CD14-positive monocyte (primary cell): ENCODE measurements at regions not wholly inside any gene's neighbourhood (a gene's known extent, or its start where the extent isn't known, plus 50 kb on each side); places are given as distances from the start of the nearest gene placed in this dataset.

Experiments used
- DNase-seq, 3 donors: peaks; one replicate each; pipeline ENCODE4 v3.0.0-alpha.2; 2011 to 2022
- H2AFZ ChIP-seq: 2 replicates; pipeline ENCODE4 v1.6.0; 2012; ENCODE audit warnings: mild to moderate bottlenecking, low read depth, low read length, inconsistent platforms; ENCODE audit not compliant: insufficient read depth, poor library complexity, severe bottlenecking
- H3K27ac ChIP-seq, 2 donors: 1 replicate in 1 of 2; 2 replicates in 1 of 2; pipeline ENCODE4 v1.5.1; 2012 to 2013; ENCODE audit warnings: low read length in 2 of 2, control low read depth in 1 of 2, inconsistent platforms in 1 of 2, low read depth in 1 of 2, mild to moderate bottlenecking in 1 of 2
- H3K27me3 ChIP-seq, 2 donors: one replicate each; pipeline versions ENCODE4 v1.6.0 to v1.6.1; 2011 to 2013; ENCODE audit warnings: low read length in 2 of 2; ENCODE audit not compliant: control insufficient read depth in 2 of 2, insufficient read depth in 2 of 2
- H3K36me3 ChIP-seq, 2 donors: replicated peaks in 1 of 2; 1 replicate in 1 of 2; 2 replicates in 1 of 2; pipeline versions ENCODE4 v1.5.1 to v1.6.1; 2012 to 2013; ENCODE audit warnings: low read length in 2 of 2, control low read depth in 1 of 2, inconsistent platforms in 1 of 2, mild to moderate bottlenecking in 1 of 2; ENCODE audit not compliant: insufficient read depth in 2 of 2, control insufficient read depth in 1 of 2
- H3K4me1 ChIP-seq, 2 donors: 1 replicate in 1 of 2; 2 replicates in 1 of 2; pipeline versions ENCODE4 v1.5.1 to v1.6.1; 2012 to 2013; ENCODE audit warnings: low read length in 2 of 2, control low read depth in 1 of 2, inconsistent platforms in 1 of 2, mild to moderate bottlenecking in 1 of 2, moderate library complexity in 1 of 2; ENCODE audit not compliant: insufficient read depth in 2 of 2, control insufficient read depth in 1 of 2
- H3K4me2 ChIP-seq: replicated peaks from 2 replicates; pipeline ENCODE3; 2012; ENCODE audit warnings: low read length, moderate library complexity, mild to moderate bottlenecking; ENCODE audit not compliant: poor library complexity, severe bottlenecking; ENCODE audit errors: extremely low read depth
- H3K4me3 ChIP-seq, 3 experiments: fragments of 200-600 bp in 1 of 3; sonication (generic) in 1 of 3; replicated peaks in 1 of 3; 1 replicate in 2 of 3; 2 replicates in 1 of 3; pipeline ENCODE4 v1.5.1; 2011 to 2013; ENCODE audit warnings: low read length in 3 of 3, mild to moderate bottlenecking in 3 of 3, control low read depth in 2 of 3, low read depth in 2 of 3, inconsistent platforms in 1 of 3, moderate library complexity in 1 of 3
- H3K79me2 ChIP-seq: 2 replicates; pipeline ENCODE4 v1.6.0; 2012; ENCODE audit warnings: mild to moderate bottlenecking, control low read depth, inconsistent platforms, low read length, moderate library complexity; ENCODE audit not compliant: insufficient read depth
- H3K9ac ChIP-seq: 2 replicates; pipeline ENCODE4 v1.6.0; 2017; ENCODE audit warnings: low read length, mild to moderate bottlenecking; ENCODE audit not compliant: insufficient read depth, poor library complexity, severe bottlenecking
- H3K9me3 ChIP-seq, 2 donors: replicated peaks in 1 of 2; 1 replicate in 1 of 2; 2 replicates in 1 of 2; pipeline versions ENCODE4 v1.5.1 to v1.6.1; 2012 to 2013; ENCODE audit warnings: low read length in 2 of 2, control low read depth in 1 of 2; ENCODE audit not compliant: control insufficient read depth in 1 of 2, insufficient read depth in 1 of 2
- H4K20me1 ChIP-seq: 2 replicates; pipeline ENCODE4 v1.6.0; 2012; ENCODE audit warnings: mild to moderate bottlenecking, low read length, control low read depth, moderate library complexity; ENCODE audit not compliant: insufficient read depth
- H3K27ac Mint-ChIP-seq, 7 donors: one replicate each; pipeline ENCODE4 v1.8.0; 2020; ENCODE audit warnings: mild to moderate bottlenecking in 7 of 7, mixed read lengths in 7 of 7, moderate library complexity in 6 of 7, inconsistent platforms in 2 of 7
- H3K27me3 Mint-ChIP-seq, 3 donors: one replicate each; pipeline ENCODE4 v1.8.0; 2021 to 2022; ENCODE audit warnings: low read depth in 3 of 3, mild to moderate bottlenecking in 3 of 3, mixed read lengths in 3 of 3, moderate library complexity in 3 of 3, inconsistent platforms in 1 of 3
- H3K36me3 Mint-ChIP-seq, 2 donors: one replicate each; pipeline ENCODE4 v1.8.0; 2020; ENCODE audit warnings: mixed read lengths in 2 of 2, inconsistent platforms in 1 of 2, mild to moderate bottlenecking in 1 of 2
- H3K4me1 Mint-ChIP-seq: one replicate; pipeline ENCODE4 v1.8.0; 2020; ENCODE audit warnings: mild to moderate bottlenecking, mixed read lengths
- H3K4me3 Mint-ChIP-seq, 2 donors: one replicate each; pipeline ENCODE4 v1.8.0; 2020; ENCODE audit warnings: mild to moderate bottlenecking in 2 of 2, mixed read lengths in 2 of 2, moderate library complexity in 1 of 2
- H3K9me3 Mint-ChIP-seq, 7 donors: one replicate each; pipeline ENCODE4 v1.8.0; 2020 to 2022; ENCODE audit warnings: mixed read lengths in 7 of 7, mild to moderate bottlenecking in 6 of 7, moderate library complexity in 6 of 7, inconsistent platforms in 2 of 7
- WGBS: methylation state at CpG from one replicate; pipeline ENCODE4 v1.1.5; 2013; ENCODE audit warnings: missing lambda C conversion rate; ENCODE audit not compliant: insufficient coverage; 5-methylcytosine and 5-hydroxymethylcytosine counted together
- intact Hi-C, 2 donors: fragments of 100-400 bp; cut with micrococcal nuclease; formaldehyde crosslinking; loops; one replicate each; pipeline versions ENCODE4 v1.15.0 to v1.15.1; 2023
- TF ChIP-seq, protein P1 (sequence below): fragments of 200-600 bp; IDR thresholded peaks from one replicate; pipeline ENCODE4 v1.8.0; 2022; ENCODE audit warnings: antibody characterized with exemption, mild to moderate bottlenecking

DNA sequence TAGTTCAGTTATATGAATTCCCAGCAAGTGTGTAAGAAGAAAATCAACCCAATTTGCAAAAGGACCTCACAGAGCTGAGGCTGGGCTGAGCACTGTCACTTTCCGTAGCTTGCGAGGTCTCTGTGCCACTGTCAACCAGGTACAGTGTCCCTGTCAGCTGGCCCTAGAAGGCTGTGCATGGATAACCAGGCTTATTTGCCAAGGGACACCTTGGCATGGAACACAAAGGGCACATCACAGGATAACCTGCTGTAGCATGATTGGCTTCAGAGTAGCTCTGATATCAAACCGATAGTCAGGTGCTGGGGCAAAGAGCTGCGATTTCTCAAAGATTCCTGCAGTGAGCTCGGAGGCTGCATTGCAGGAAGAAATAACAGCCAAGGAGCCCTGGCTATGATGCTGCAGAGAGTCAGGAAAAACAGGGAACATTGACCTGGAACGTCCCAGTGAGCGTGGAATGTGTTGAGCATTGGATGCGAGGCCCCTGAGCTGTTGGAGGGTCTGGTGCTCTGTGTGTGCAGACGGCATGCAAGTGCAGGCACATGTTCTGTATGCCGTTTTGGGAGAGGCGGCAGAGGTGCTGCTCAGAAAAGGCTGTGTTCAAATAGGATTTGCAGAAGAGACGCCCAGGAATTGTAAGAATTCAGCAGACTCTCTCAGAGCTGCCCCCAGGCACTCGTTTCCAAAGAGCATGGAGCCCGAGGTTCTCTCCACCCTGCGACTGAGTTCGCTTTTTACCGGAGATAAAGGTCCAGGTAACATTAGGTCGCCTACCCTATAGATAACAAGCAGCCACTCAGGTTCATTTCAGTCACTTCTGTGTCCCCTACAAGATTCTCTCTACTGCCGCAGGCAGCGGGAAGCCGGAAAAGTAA lies 213.5 kb upstream of the IRS2 start:
- Histone ChIP-seq H3K4me3 (no peak overlapping the region), H3K4me1 (no peaks in the 10 kb centered on the region), H2AFZ (no peak overlapping the region), H3K27me3 (no peaks in the 10 kb centered on the region), H3K27ac (no peak overlapping the region), H3K9ac (no peak overlapping the region), H3K9me3 (no peaks in the 10 kb centered on the region), H3K79me2 (no peaks in the 10 kb centered on the region), H3K4me2 (no peak overlapping the region), H3K36me3 (no peaks in the 10 kb centered on the region), H4K20me1 (no peaks in the 10 kb centered on the region)
- WGBS: 85% methylated on average over 18 of the region's 21 CpGs
- TF ChIP-seq, protein P1, sequence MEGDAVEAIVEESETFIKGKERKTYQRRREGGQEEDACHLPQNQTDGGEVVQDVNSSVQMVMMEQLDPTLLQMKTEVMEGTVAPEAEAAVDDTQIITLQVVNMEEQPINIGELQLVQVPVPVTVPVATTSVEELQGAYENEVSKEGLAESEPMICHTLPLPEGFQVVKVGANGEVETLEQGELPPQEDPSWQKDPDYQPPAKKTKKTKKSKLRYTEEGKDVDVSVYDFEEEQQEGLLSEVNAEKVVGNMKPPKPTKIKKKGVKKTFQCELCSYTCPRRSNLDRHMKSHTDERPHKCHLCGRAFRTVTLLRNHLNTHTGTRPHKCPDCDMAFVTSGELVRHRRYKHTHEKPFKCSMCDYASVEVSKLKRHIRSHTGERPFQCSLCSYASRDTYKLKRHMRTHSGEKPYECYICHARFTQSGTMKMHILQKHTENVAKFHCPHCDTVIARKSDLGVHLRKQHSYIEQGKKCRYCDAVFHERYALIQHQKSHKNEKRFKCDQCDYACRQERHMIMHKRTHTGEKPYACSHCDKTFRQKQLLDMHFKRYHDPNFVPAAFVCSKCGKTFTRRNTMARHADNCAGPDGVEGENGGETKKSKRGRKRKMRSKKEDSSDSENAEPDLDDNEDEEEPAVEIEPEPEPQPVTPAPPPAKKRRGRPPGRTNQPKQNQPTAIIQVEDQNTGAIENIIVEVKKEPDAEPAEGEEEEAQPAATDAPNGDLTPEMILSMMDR: no peak
- Mint-ChIP-seq H3K4me3 (no peak overlapping the region), H3K27me3 (peaks cover 0 to 1% (median 0%) of the 10 kb centered on the region in 3 donors), H3K36me3 (no peaks in the 10 kb centered on the region), H3K4me1 (no peaks in the 10 kb centered on the region), H3K9me3 (peaks cover 0 to 1% (median 0%) of the 10 kb centered on the region in 7 donors), H3K27ac (peak overlapping the region in 1 of 7 donors; percentile 7)
- intact Hi-C loops: no loop called here
- DNase-seq: no peak

DNA sequence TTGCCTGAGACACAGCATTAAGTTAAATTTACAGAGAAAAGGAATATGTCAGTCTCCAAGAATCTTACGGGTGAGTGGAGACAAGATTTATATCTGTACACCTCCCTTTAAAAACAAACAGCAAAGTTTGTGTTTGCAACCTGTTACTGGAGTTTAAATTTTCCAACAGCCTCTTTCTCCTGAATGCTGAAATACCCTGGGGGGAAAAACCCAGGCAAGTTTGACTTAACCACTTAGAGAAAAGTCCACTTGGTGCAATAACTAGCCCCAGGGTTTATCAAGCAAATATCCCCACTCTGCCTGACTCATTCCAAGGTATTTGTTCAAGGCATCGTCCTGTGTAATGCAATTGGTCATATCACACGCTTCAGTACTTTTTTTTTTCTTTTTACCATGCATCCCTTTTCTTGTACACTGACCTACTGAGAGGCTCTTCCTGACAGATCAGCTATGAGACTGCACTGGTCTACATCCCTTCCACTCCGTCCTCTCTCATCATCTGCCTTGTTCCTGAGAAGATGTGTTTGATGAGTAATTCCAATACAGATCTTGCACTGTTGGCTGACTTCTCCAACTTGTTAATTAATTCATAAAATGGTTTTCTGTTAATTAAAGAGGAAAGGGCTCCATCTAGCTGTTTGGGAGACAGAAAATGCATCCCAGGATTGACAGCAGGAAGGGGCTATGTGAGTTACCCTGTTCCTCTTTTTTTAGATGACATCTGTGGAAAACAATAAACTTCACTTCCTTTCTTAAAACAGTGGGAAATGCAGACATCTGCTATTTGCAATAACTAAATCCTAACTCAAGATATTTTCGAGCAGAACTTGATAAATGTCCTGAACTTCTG lies 212.5 kb upstream of the IRS2 start:
- Mint-ChIP-seq H3K4me3 (no peak overlapping the region), H3K36me3 (no peaks in the 10 kb centered on the region), H3K9me3 (peaks cover 0 to 1% (median 0%) of the 10 kb centered on the region in 7 donors), H3K27me3 (peaks cover 0 to 1% (median under 1%) of the 10 kb centered on the region in 3 donors), H3K27ac (no peak overlapping the region), H3K4me1 (no peaks in the 10 kb centered on the region)
- H3K4me2 ChIP-seq: no peak overlapping the region
- DNase-seq: no peak
- H3K4me3 ChIP-seq: no peak overlapping the region
- H3K79me2 ChIP-seq: no peaks in the 10 kb centered on the region
- H3K4me1 ChIP-seq: no peaks in the 10 kb centered on the region
- no peak overlapping the region for H3K9ac ChIP-seq
- no peaks in the 10 kb centered on the region for H3K36me3 ChIP-seq
- H3K27ac ChIP-seq: no peak overlapping the region
- no peaks in the 10 kb centered on the region for H4K20me1 ChIP-seq
- H3K9me3 ChIP-seq: no peaks in the 10 kb centered on the region
- WGBS: no CpG with 5 or more reads among the region's 5 CpGs
- H2AFZ ChIP-seq: no peak overlapping the region
- TF ChIP-seq, protein P1: no peak
- intact Hi-C loops: no loop called here
- H3K27me3 ChIP-seq: no peaks in the 10 kb centered on the region
